Kidney epithelial cell (primary cell): ENCODE measurements at regions not wholly inside any gene's neighbourhood (a gene's known extent, or its start where the extent isn't known, plus 50 kb on each side); places are given as distances from the start of the nearest gene placed in this dataset.

ENCODE experiments used
- DNase-seq: peaks from one replicate; pipeline ENCODE4 v3.0.0-alpha.2; 2010; ENCODE audit warnings: low read depth
- H3K27me3 ChIP-seq: 2 replicates; pipeline ENCODE4 v1.6.0; 2011; ENCODE audit warnings: low read length; ENCODE audit not compliant: control insufficient read depth, insufficient read depth
- H3K36me3 ChIP-seq: 2 replicates; pipeline ENCODE4 v1.5.1; 2011; ENCODE audit warnings: low read length; ENCODE audit not compliant: control insufficient read depth, insufficient read depth
- H3K4me3 ChIP-seq: 2 replicates; pipeline ENCODE4 v1.5.1; 2011; ENCODE audit warnings: low read depth, mild to moderate bottlenecking, control low read depth, low read length
- TF ChIP-seq, protein P1 (sequence below): IDR thresholded peaks from 2 replicates; pipeline ENCODE4 v1.5.1; 2011; ENCODE audit warnings: mild to moderate bottlenecking, moderate library complexity, low read length, control low read depth, inconsistent platforms; ENCODE audit not compliant: insufficient read depth, poor library complexity, severe bottlenecking

- H3K36me3 ChIP-seq: no peaks in the 10 kb centered on the region
- no peak for DNase-seq
- TF ChIP-seq, protein P1, sequence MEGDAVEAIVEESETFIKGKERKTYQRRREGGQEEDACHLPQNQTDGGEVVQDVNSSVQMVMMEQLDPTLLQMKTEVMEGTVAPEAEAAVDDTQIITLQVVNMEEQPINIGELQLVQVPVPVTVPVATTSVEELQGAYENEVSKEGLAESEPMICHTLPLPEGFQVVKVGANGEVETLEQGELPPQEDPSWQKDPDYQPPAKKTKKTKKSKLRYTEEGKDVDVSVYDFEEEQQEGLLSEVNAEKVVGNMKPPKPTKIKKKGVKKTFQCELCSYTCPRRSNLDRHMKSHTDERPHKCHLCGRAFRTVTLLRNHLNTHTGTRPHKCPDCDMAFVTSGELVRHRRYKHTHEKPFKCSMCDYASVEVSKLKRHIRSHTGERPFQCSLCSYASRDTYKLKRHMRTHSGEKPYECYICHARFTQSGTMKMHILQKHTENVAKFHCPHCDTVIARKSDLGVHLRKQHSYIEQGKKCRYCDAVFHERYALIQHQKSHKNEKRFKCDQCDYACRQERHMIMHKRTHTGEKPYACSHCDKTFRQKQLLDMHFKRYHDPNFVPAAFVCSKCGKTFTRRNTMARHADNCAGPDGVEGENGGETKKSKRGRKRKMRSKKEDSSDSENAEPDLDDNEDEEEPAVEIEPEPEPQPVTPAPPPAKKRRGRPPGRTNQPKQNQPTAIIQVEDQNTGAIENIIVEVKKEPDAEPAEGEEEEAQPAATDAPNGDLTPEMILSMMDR: no peak
- H3K4me3 ChIP-seq: no peak overlapping the region
- H3K27me3 ChIP-seq: no peaks in the 10 kb centered on the region
These were observed 90.5 kb upstream of the CDH10 start for GRCh38 chr5:24735284-24735683.

DNA sequence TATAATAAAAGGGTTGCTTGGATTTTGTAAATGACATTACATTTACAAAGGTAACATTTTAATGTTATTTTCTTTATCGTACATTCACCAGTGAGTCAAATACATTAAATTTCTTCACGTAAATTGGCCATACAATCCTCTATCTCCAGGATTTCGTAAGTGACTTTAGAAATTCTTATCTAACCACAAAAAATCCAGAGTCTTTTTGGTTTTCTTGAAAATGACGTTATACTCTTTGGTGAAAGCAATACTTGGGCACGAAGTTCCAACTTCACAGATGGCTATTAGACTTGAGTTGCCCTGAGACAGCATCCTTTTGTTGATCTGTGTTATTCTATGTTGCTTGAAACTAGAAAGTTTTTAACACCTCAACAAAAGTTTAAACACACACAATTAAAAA, 87.4 kb upstream of the CDH10 start:
- H3K27me3 ChIP-seq: no peaks in the 10 kb centered on the region
- H3K36me3 ChIP-seq: no peaks in the 10 kb centered on the region
- no peak overlapping the region for H3K4me3 ChIP-seq
- no peak for DNase-seq
- TF ChIP-seq, protein P1: no peak

DNA sequence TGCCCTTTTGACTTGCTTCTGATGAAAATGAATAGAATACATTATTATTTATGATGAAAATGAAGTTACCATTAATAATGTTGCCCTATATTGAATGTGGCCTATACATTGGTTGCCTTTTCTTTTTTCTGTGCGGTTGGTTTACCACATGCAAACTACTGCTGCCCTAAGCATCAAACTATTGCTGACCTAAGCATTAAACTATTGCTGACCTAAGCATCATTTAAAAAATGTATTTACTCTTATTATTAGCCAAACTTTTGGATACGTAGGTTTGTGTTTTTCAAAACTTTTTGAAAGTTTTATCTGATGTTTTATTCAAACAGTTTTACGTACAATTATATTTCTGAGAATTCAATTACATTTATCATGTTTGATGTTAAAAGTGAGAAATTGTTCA, 76.0 kb upstream of the CDH10 start:
- H3K36me3 ChIP-seq: no peaks in the 10 kb centered on the region
- H3K4me3 ChIP-seq: no peak overlapping the region
- TF ChIP-seq, protein P1: no peak
- H3K27me3 ChIP-seq: no peaks in the 10 kb centered on the region
- DNase-seq: no peak

GRCh38 chr5:24714746-24715145, 70.0 kb upstream of the CDH10 start:
- DNase-seq: no peak
- Histone ChIP-seq H3K36me3 (no peaks in the 10 kb centered on the region), H3K27me3 (no peaks in the 10 kb centered on the region), H3K4me3 (no peak overlapping the region)
- TF ChIP-seq, protein P1: no peak

DNA sequence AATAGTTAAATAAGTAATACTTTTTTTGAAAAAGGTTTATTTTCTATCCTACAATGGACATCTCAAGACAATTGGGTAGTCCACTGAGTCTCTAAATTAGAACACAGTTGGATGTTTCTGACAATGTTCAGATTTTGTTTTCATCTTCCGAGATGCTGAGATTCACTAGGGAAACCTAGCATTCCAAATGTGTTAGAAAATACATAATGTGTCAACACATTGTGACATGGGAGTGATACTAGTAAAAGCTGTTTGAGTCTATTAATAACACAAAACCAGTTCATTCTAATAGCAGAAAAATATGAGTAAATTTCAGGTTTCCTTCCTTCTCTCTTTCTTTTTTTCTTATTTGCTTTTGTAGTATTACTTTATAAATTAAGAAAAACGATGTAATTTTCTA, 68.2 kb upstream of the CDH10 start:
- H3K4me3 ChIP-seq: no peak overlapping the region
- no peaks in the 10 kb centered on the region for H3K27me3 ChIP-seq
- DNase-seq: no peak
- TF ChIP-seq, protein P1: no peak
- H3K36me3 ChIP-seq: no peaks in the 10 kb centered on the region

DNA sequence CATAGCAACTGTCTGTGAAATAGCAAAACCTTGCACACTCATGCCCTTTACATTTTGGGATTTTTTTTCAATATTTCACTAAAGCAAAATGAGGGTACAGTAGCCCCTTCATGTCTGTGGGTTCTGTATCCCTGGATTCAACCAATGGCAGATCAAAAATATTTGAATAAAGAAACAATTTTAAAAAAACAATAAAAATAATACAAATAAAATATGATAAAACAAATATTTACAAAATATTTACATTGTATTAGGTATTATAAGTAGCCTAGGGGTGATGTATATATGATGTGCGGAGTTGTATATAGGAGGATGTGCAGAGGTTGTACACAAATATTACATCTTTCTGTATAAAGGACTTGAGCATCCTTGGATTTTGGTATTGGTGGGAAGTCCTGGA, 67.3 kb upstream of the CDH10 start:
- Histone ChIP-seq H3K36me3 (no peaks in the 10 kb centered on the region), H3K27me3 (no peaks in the 10 kb centered on the region), H3K4me3 (no peak overlapping the region)
- no peak for DNase-seq
- TF ChIP-seq, protein P1: no peak
